PC-3 (cell line): ENCODE measurements at regions not wholly inside any gene's neighbourhood (a gene's known extent, or its start where the extent isn't known, plus 50 kb on each side); places are given as distances from the start of the nearest gene placed in this dataset.

Experiments used
- CTCF ChIP-seq: fragments of 300-600 bp; sonication (generic); conservative IDR thresholded peaks from 2 replicates; pipeline ENCODE4 v1.5.1; 2017; ENCODE audit warnings: antibody characterized with exemption, low read depth, mild to moderate bottlenecking, low read length
- EZH2 ChIP-seq: fragments of 300-600 bp; sonication (generic); IDR thresholded peaks from one replicate; pipeline ENCODE4 v1.6.1; 2017; ENCODE audit warnings: antibody characterized with exemption, mild to moderate bottlenecking, low read length; ENCODE audit not compliant: unreplicated experiment
- EZH2phosphoT487 ChIP-seq: fragments of 300-600 bp; sonication (generic); IDR thresholded peaks from 2 replicates; pipeline ENCODE4 v1.6.1; 2018; ENCODE audit warnings: mild to moderate bottlenecking, antibody characterized with exemption, low read length, borderline replicate concordance

GRCh38 chr12:69019910-69020309 is 86.9 kb upstream of the CPM start:
- no peak for TF ChIP-seq CTCF
- no peak for TF ChIP-seq EZH2
- TF ChIP-seq EZH2phosphoT487 = no peak
